ENCODE measurements at regions not wholly inside any gene's neighbourhood (a gene's known extent, or its start where the extent isn't known, plus 50 kb on each side); places are given as distances from the start of the nearest gene placed in this dataset.

GRCh38 chr11:116249561-116249960, 523.2 kb downstream of the BUD13 start:
- H3K4me3 ChIP-seq (ENCODE audit: low read length): no peak overlapping the region
- no peak for DNase-seq (ENCODE audit: low read depth)
- TF ChIP-seq CTCF (conservative IDR thresholded peaks at IDR 0.05; ENCODE audit: low read depth, low read length): no peak

- no peak for TF ChIP-seq CTCF (conservative IDR thresholded peaks at IDR 0.05; ENCODE audit: low read depth, low read length)
- no peak overlapping the region for H3K4me3 ChIP-seq (ENCODE audit: low read length)
- no peak for DNase-seq (ENCODE audit: low read depth)
These were observed 527.9 kb downstream of the BUD13 start for GRCh38 chr11:116244889-116245288.

GRCh38 chr11:116244439-116244838, 528.3 kb downstream of the BUD13 start:
- no peak overlapping the region for H3K4me3 ChIP-seq (ENCODE audit: low read length)
- no peak for DNase-seq (ENCODE audit: low read depth)
- no peak for TF ChIP-seq CTCF (conservative IDR thresholded peaks at IDR 0.05; ENCODE audit: low read depth, low read length)

- no peak for DNase-seq (ENCODE audit: low read depth)
These were observed 528.8 kb downstream of the BUD13 start for GRCh38 chr11:116243991-116244390.

GRCh38 chr11:116242006-116242405, 530.8 kb downstream of the BUD13 start:
- no peak for TF ChIP-seq CTCF (conservative IDR thresholded peaks at IDR 0.05; ENCODE audit: low read depth, low read length)
- H3K4me3 ChIP-seq (ENCODE audit: low read length): no peak overlapping the region
- no peak for DNase-seq (ENCODE audit: low read depth)

More at GRCh38 chr11:116243991-116244390, 528.8 kb downstream of the BUD13 start:
- TF ChIP-seq CTCF (conservative IDR thresholded peaks at IDR 0.05; ENCODE audit: low read depth, low read length): no peak
- H3K4me3 ChIP-seq (ENCODE audit: low read length): no peak overlapping the region

GRCh38 chr11:116240710-116241109, 532.1 kb downstream of the BUD13 start:
- no peak for DNase-seq (ENCODE audit: low read depth)
- TF ChIP-seq CTCF (conservative IDR thresholded peaks at IDR 0.05; ENCODE audit: low read depth, low read length): no peak
- no peak overlapping the region for H3K4me3 ChIP-seq (ENCODE audit: low read length)

GRCh38 chr11:116239247-116239646, 533.5 kb downstream of the BUD13 start:
- no peak for DNase-seq (ENCODE audit: low read depth)
- TF ChIP-seq CTCF (conservative IDR thresholded peaks at IDR 0.05; ENCODE audit: low read depth, low read length): no peak
- H3K4me3 ChIP-seq (ENCODE audit: low read length): no peak overlapping the region

Data from retinal pigment epithelial cell (primary cell).